Keratinocyte (primary cell): ENCODE measurements at regions not wholly inside any gene's neighbourhood (a gene's known extent, or its start where the extent isn't known, plus 50 kb on each side); places are given as distances from the start of the nearest gene placed in this dataset.

Experiments used
- DNase-seq: peaks from one replicate; pipeline ENCODE4 v3.0.0-alpha.2; 2011; ENCODE audit warnings: low read depth, missing footprints, low spot score
- FAIRE-seq: peaks from 2 replicates; lab custom pipeline; 2011; peaks lifted over from hg19 to GRCh38; lab: Jason Lieb, UNC
- H2AFZ ChIP-seq: 2 replicates; pipeline ENCODE4 v1.6.0; 2012; ENCODE audit warnings: low read length, control low read depth, inconsistent platforms; ENCODE audit not compliant: control insufficient read depth
- H3K27ac ChIP-seq: 2 replicates; pipeline ENCODE4 v1.5.1; 2011; ENCODE audit warnings: low read length; ENCODE audit not compliant: control insufficient read depth, insufficient read depth
- H3K27me3 ChIP-seq: 3 replicates; pipeline ENCODE4 v1.6.0; 2011; ENCODE audit warnings: low read length; ENCODE audit not compliant: control insufficient read depth, insufficient read depth; ENCODE audit errors: extremely low read depth
- H3K36me3 ChIP-seq, 2 experiments: 2 replicates in 1 of 2; 3 replicates in 1 of 2; pipeline ENCODE4 v1.5.1; 2011; ENCODE audit warnings: low read length in 2 of 2, mild to moderate bottlenecking in 1 of 2; ENCODE audit not compliant: control insufficient read depth in 2 of 2, insufficient read depth in 2 of 2; ENCODE audit errors: extremely low read depth in 1 of 2
- H3K4me1 ChIP-seq: 3 replicates; pipeline ENCODE4 v1.5.1; 2011; ENCODE audit warnings: low read length; ENCODE audit not compliant: control insufficient read depth, insufficient read depth; ENCODE audit errors: extremely low read depth
- H3K4me2 ChIP-seq: 3 replicates; pipeline ENCODE4 v1.6.0; 2011; ENCODE audit warnings: low read depth, low read length; ENCODE audit not compliant: control insufficient read depth, insufficient read depth; ENCODE audit errors: extremely low read depth
- H3K4me3 ChIP-seq, 3 experiments: fragments of 200-600 bp in 1 of 3; sonication (generic) in 1 of 3; 2 replicates in 2 of 3; 3 replicates in 1 of 3; pipeline ENCODE4 v1.5.1; 2011 to 2016; ENCODE audit warnings: low read length in 3 of 3, mild to moderate bottlenecking in 3 of 3, control low read depth in 2 of 3, inconsistent platforms in 1 of 3, low read depth in 1 of 3, mixed read lengths in 1 of 3, mixed run types in 1 of 3, moderate library complexity in 1 of 3; ENCODE audit not compliant: control insufficient read depth in 2 of 3, insufficient read depth in 2 of 3; ENCODE audit errors: extremely low read depth in 1 of 3
- H3K79me2 ChIP-seq: 2 replicates; pipeline ENCODE4 v1.6.0; 2012; ENCODE audit warnings: low read length; ENCODE audit not compliant: control insufficient read depth, insufficient read depth
- H3K9ac ChIP-seq: 3 replicates; pipeline ENCODE4 v1.6.0; 2011; ENCODE audit warnings: low read length; ENCODE audit not compliant: control insufficient read depth, insufficient read depth; ENCODE audit errors: extremely low read depth
- H3K9me1 ChIP-seq: 3 replicates; pipeline ENCODE4 v1.6.0; 2011; ENCODE audit warnings: low read length; ENCODE audit not compliant: control insufficient read depth, insufficient read depth; ENCODE audit errors: extremely low read depth
- H3K9me3 ChIP-seq: 2 replicates; pipeline ENCODE4 v1.5.1; 2012; ENCODE audit warnings: low read depth, low read length; ENCODE audit not compliant: control insufficient read depth
- H4K20me1 ChIP-seq: 3 replicates; pipeline ENCODE4 v1.6.0; 2011; ENCODE audit warnings: low read length; ENCODE audit not compliant: control insufficient read depth, insufficient read depth; ENCODE audit errors: extremely low read depth
- CTCF ChIP-seq, 3 experiments: IDR thresholded peaks in 1 of 3; conservative IDR thresholded peaks in 1 of 3; optimal IDR thresholded peaks in 1 of 3; 2 replicates in 2 of 3; 3 replicates in 1 of 3; pipeline versions ENCODE3 to v1.5.1; 2011; ENCODE audit warnings: low read length in 3 of 3, mild to moderate bottlenecking in 3 of 3, moderate library complexity in 2 of 3, control low read depth in 1 of 3, inconsistent platforms in 1 of 3; ENCODE audit not compliant: insufficient read depth in 2 of 3; ENCODE audit errors: extremely low read depth in 1 of 3
- EZH2 ChIP-seq: IDR thresholded peaks from one replicate; pipeline ENCODE4 v1.6.1; 2012; ENCODE audit warnings: inconsistent platforms, mild to moderate bottlenecking, low read length, moderate library complexity
- dilution Hi-C: fragments of 300-500 bp; cut with MboI; formaldehyde crosslinking; loops from one replicate; pipeline ENCODE4 v1.7.0; 2020; ENCODE audit warnings: low sequenced_read_pairs; ENCODE audit not compliant: extremely low pct_ligation_motif_present

- Histone ChIP-seq H3K4me3 (no peak overlapping the region), H3K4me2 (no peak overlapping the region), H3K9me3 (no peaks in the 10 kb centered on the region), H3K79me2 (no peaks in the 10 kb centered on the region), H3K36me3 (no peaks in the 10 kb centered on the region), H2AFZ (no peak overlapping the region), H4K20me1 (no peaks in the 10 kb centered on the region), H3K9me1 (no peaks in the 10 kb centered on the region), H3K9ac (no peak overlapping the region), H3K27me3 (no peaks in the 10 kb centered on the region), H3K4me1 (peaks cover 7% of the 10 kb centered on the region), H3K27ac (no peak overlapping the region)
- DNase-seq (no peak), FAIRE-seq (no peak)
- no peak for TF ChIP-seq CTCF (optimal IDR thresholded peaks at IDR 0.05 in 1 of 3, IDR thresholded peaks at IDR 0.05 in 1 of 3, conservative IDR thresholded peaks at IDR 0.05 in 1 of 3; ENCODE audit: extremely low read depth in 1 of 3, insufficient read depth in 2 of 3, low read length in 3 of 3)
- no peak for TF ChIP-seq EZH2
- dilution Hi-C loops: no loop called here
These were observed 353.4 kb upstream of the TBL1XR1 start for GRCh38 chr3:177550667-177551066.

GRCh38 chr3:177551431-177551836 lies 354.2 kb upstream of the TBL1XR1 start:
- Histone ChIP-seq H4K20me1 (no peaks in the 10 kb centered on the region), H3K4me1 (peaks cover 7% of the 10 kb centered on the region), H3K36me3 (no peaks in the 10 kb centered on the region), H3K79me2 (no peaks in the 10 kb centered on the region), H3K4me2 (no peak overlapping the region), H3K9me1 (no peaks in the 10 kb centered on the region), H2AFZ (no peak overlapping the region), H3K9ac (no peak overlapping the region), H3K9me3 (no peaks in the 10 kb centered on the region), H3K27me3 (no peaks in the 10 kb centered on the region), H3K27ac (no peak overlapping the region), H3K4me3 (no peak overlapping the region)
- dilution Hi-C loops: no loop called here
- FAIRE-seq (no peak), DNase-seq (no peak)
- TF ChIP-seq EZH2: no peak
- TF ChIP-seq CTCF (optimal IDR thresholded peaks at IDR 0.05 in 1 of 3, IDR thresholded peaks at IDR 0.05 in 1 of 3, conservative IDR thresholded peaks at IDR 0.05 in 1 of 3; ENCODE audit: extremely low read depth in 1 of 3, insufficient read depth in 2 of 3, low read length in 3 of 3): peak in 1 of 3 experiments; percentile 21
